A172 (cell line): ENCODE measurements at regions not wholly inside any gene's neighbourhood (a gene's known extent, or its start where the extent isn't known, plus 50 kb on each side); places are given as distances from the start of the nearest gene placed in this dataset.
A peak's percentile ranks its signal among the peaks of the same experiment; 100 is the strongest.
"Not testable (repeated sequence)": the region's sequence is repeated elsewhere in the genome, so short reads cannot be mapped to it uniquely, and the experiment has no call there.

Experiments
- DNase-seq: peaks from one replicate; pipeline ENCODE4 v3.0.0-alpha.2; 2015; ENCODE audit warnings: low spot score

GRCh38 chr20:47867831-47868230, 82.5 kb upstream of the SULF2 start:
- no peak for DNase-seq

GRCh38 chr20:47866480-47866879, 81.2 kb upstream of the SULF2 start:
- DNase-seq, result no peak

- DNase-seq, result no peak
Observed at GRCh38 chr20:47865912-47866311, 80.6 kb upstream of the SULF2 start.

- no peak for DNase-seq
Observed at GRCh38 chr20:47865451-47865850, 80.2 kb upstream of the SULF2 start.

GRCh38 chr20:47863981-47864380, 78.7 kb upstream of the SULF2 start:
- no peak for DNase-seq

GRCh38 chr20:47863315-47863965, 78.2 kb upstream of the SULF2 start:
- DNase-seq, result no peak

GRCh38 chr20:47862574-47863240, 77.4 kb upstream of the SULF2 start:
- no peak for DNase-seq

GRCh38 chr20:47861116-47861515, 75.8 kb upstream of the SULF2 start:
- DNase-seq, result no peak

- no peak for DNase-seq
Observed at GRCh38 chr20:47860049-47860830, 75.0 kb upstream of the SULF2 start.

GRCh38 chr20:47859278-47859677, 74.0 kb upstream of the SULF2 start:
- DNase-seq, result no peak

GRCh38 chr20:47857569-47858464, 72.5 kb upstream of the SULF2 start:
- DNase-seq, result peak; percentile 55

- no peak for DNase-seq
Observed at GRCh38 chr20:47857187-47857568, 71.9 kb upstream of the SULF2 start.

- DNase-seq, result no peak
Observed at GRCh38 chr20:47855799-47856198, 70.5 kb upstream of the SULF2 start.

- peak; percentile 23 for DNase-seq
Observed at GRCh38 chr20:47854687-47855212, 69.5 kb upstream of the SULF2 start.

- no peak for DNase-seq
Observed at GRCh38 chr20:47851774-47852173, 66.5 kb upstream of the SULF2 start.

GRCh38 chr20:47850146-47850545, 64.9 kb upstream of the SULF2 start:
- no peak for DNase-seq

- no peak for DNase-seq
Observed at GRCh38 chr20:47849596-47849995, 64.3 kb upstream of the SULF2 start.

- no peak for DNase-seq
Observed at GRCh38 chr20:47849006-47849405, 63.7 kb upstream of the SULF2 start.

- peak; percentile 43 for DNase-seq
Observed at GRCh38 chr20:47848534-47848933, 63.3 kb upstream of the SULF2 start.

- DNase-seq, result no peak
Observed at GRCh38 chr20:47847884-47848485, 62.7 kb upstream of the SULF2 start.

- DNase-seq, result not testable (repeated sequence)
Observed at GRCh38 chr20:47847220-47847619, 61.9 kb upstream of the SULF2 start.
